Activated naive CD8-positive, alpha-beta T cell treated with anti-CD3 and anti-CD28 coated beads, Interleukin-2, amount 10 ng/mL, durations not matched to agents 7 days and 5 days (primary cell): ENCODE measurements at regions not wholly inside any gene's neighbourhood (a gene's known extent, or its start where the extent isn't known, plus 50 kb on each side); places are given as distances from the start of the nearest gene placed in this dataset.
A peak's percentile ranks its signal among the peaks of the same experiment; 100 is the strongest.

Experiments used
- ATAC-seq: fragments of 150-1000 bp; cut with Tn5 transposase; one replicate; pipeline ENCODE4 v1.10.0; 2021; ENCODE audit warnings: low read depth, moderate library complexity
- POLR2A ChIA-PET: fragments of 350-600 bp; sonication (Branson Sonifier 250); formaldehyde crosslinking; loops from one replicate; lab custom pipeline; 2021; ENCODE audit warnings: antibody characterized with exemption; lab: Charles Lee
- DNase-seq: peaks from one replicate; pipeline ENCODE4 v3.0.0; 2021
- H3K27ac Mint-ChIP-seq: one replicate; pipeline ENCODE4 v1.8.0; 2022; ENCODE audit warnings: mild to moderate bottlenecking, mixed read lengths
- H3K27me3 Mint-ChIP-seq: one replicate; pipeline ENCODE4 v1.8.0; 2022; ENCODE audit warnings: mild to moderate bottlenecking, moderate library complexity, mixed read lengths
- H3K36me3 Mint-ChIP-seq: one replicate; pipeline ENCODE4 v1.8.0; 2021; ENCODE audit warnings: mild to moderate bottlenecking, mixed read lengths
- H3K4me1 Mint-ChIP-seq: one replicate; pipeline ENCODE4 v1.8.0; 2021; ENCODE audit warnings: mixed read lengths
- H3K4me3 Mint-ChIP-seq: one replicate; pipeline ENCODE4 v1.8.0; 2022; ENCODE audit warnings: mild to moderate bottlenecking, moderate library complexity, mixed read lengths
- H3K9me3 Mint-ChIP-seq: one replicate; pipeline ENCODE4 v1.8.0; 2021; ENCODE audit warnings: mixed read lengths

GRCh38 chr12:123063535-123063934, 83.1 kb downstream of the ARL6IP4 start:
- no peak for DNase-seq

GRCh38 chr12:123062681-123063486, 82.4 kb downstream of the ARL6IP4 start:
- ATAC-seq = no peak

More at GRCh38 chr12:123063535-123063934, 83.1 kb downstream of the ARL6IP4 start:
- Mint-ChIP-seq H3K9me3 (no peaks in the 10 kb centered on the region), H3K4me1 (peaks cover 40% of the 10 kb centered on the region), H3K4me3 (no peak overlapping the region), H3K27me3 (no peaks in the 10 kb centered on the region), H3K27ac (peak overlapping the region; percentile 28), H3K36me3 (no peaks in the 10 kb centered on the region)
- POLR2A ChIA-PET = interaction anchor here (1.3 kb wide), 1 partner anchor 12 kb away, joined by 7 read pairs; no protein-coding TSS in a partner anchor
- no peak for ATAC-seq

GRCh38 chr12:123061441-123062205, 81.1 kb downstream of the ARL6IP4 start:
- H3K36me3 Mint-ChIP-seq = no peaks in the 10 kb centered on the region
- no peak overlapping the region for H3K27ac Mint-ChIP-seq
- H3K27me3 Mint-ChIP-seq = no peaks in the 10 kb centered on the region
- H3K9me3 Mint-ChIP-seq = no peaks in the 10 kb centered on the region
- POLR2A ChIA-PET = no interaction called here
- H3K4me3 Mint-ChIP-seq = no peak overlapping the region
- DNase-seq (no peak), ATAC-seq (no peak)
- peaks cover 35% of the 10 kb centered on the region for H3K4me1 Mint-ChIP-seq

More at GRCh38 chr12:123062681-123063486, 82.4 kb downstream of the ARL6IP4 start:
- Mint-ChIP-seq H3K4me3 (no peak overlapping the region), H3K9me3 (no peaks in the 10 kb centered on the region), H3K36me3 (no peaks in the 10 kb centered on the region), H3K4me1 (peaks cover 40% of the 10 kb centered on the region), H3K27me3 (no peaks in the 10 kb centered on the region), H3K27ac (no peak overlapping the region)
- no peak for DNase-seq
- POLR2A ChIA-PET = interaction anchor here (1.3 kb wide), 1 partner anchor 12 kb away, joined by 7 read pairs; no protein-coding TSS in a partner anchor

- no peaks in the 10 kb centered on the region for H3K36me3 Mint-ChIP-seq
- peaks cover 23% of the 10 kb centered on the region for H3K4me1 Mint-ChIP-seq
- POLR2A ChIA-PET = interaction anchor here (1.0 to 2.0 kb wide), 3 partner anchors 16 to 173 kb away, joined by 4 to 7 read pairs (median 5); partner anchors contain the start of genes MPHOSPH9 and MTRFR
- DNase-seq (no peak), ATAC-seq (no peak)
- no peaks in the 10 kb centered on the region for H3K9me3 Mint-ChIP-seq
- H3K4me3 Mint-ChIP-seq = no peak overlapping the region
- no peak overlapping the region for H3K27ac Mint-ChIP-seq
- no peaks in the 10 kb centered on the region for H3K27me3 Mint-ChIP-seq
Measured at GRCh38 chr12:123059500-123059899, 79.0 kb downstream of the ARL6IP4 start.

- H3K27ac Mint-ChIP-seq = no peak overlapping the region
Measured at GRCh38 chr12:123058980-123059379, 78.5 kb downstream of the ARL6IP4 start.

GRCh38 chr12:123058481-123058880, 78.0 kb downstream of the ARL6IP4 start:
- POLR2A ChIA-PET = interaction anchor here (2.0 kb wide), 1 partner anchor 17 kb away, joined by 7 read pairs; no protein-coding TSS in a partner anchor

More at GRCh38 chr12:123058980-123059379, 78.5 kb downstream of the ARL6IP4 start:
- Mint-ChIP-seq H3K27me3 (no peaks in the 10 kb centered on the region), H3K9me3 (no peaks in the 10 kb centered on the region), H3K36me3 (no peaks in the 10 kb centered on the region), H3K4me3 (no peak overlapping the region), H3K4me1 (peaks cover 21% of the 10 kb centered on the region)
- POLR2A ChIA-PET = interaction anchor here (1.1 to 2.0 kb wide), 2 partner anchors 16 to 174 kb away, joined by 4 to 7 read pairs; partner anchors contain the start of genes MPHOSPH9 and MTRFR
- DNase-seq (no peak), ATAC-seq (no peak)

GRCh38 chr12:123057513-123058265, 77.2 kb downstream of the ARL6IP4 start:
- Mint-ChIP-seq H3K36me3 (no peaks in the 10 kb centered on the region), H3K27me3 (no peaks in the 10 kb centered on the region), H3K4me1 (peaks cover 14% of the 10 kb centered on the region), H3K27ac (no peak overlapping the region), H3K9me3 (no peaks in the 10 kb centered on the region), H3K4me3 (no peak overlapping the region)
- POLR2A ChIA-PET = interaction anchor here (2.0 kb wide), 1 partner anchor 18 kb away, joined by 7 read pairs; no protein-coding TSS in a partner anchor
- no peak for DNase-seq
- ATAC-seq = no peak

More at GRCh38 chr12:123058481-123058880, 78.0 kb downstream of the ARL6IP4 start:
- no peak overlapping the region for H3K27ac Mint-ChIP-seq
- H3K27me3 Mint-ChIP-seq = no peaks in the 10 kb centered on the region
- no peak overlapping the region for H3K4me3 Mint-ChIP-seq
- peaks cover 16% of the 10 kb centered on the region for H3K4me1 Mint-ChIP-seq
- DNase-seq (no peak), ATAC-seq (no peak)
- no peaks in the 10 kb centered on the region for H3K36me3 Mint-ChIP-seq
- no peaks in the 10 kb centered on the region for H3K9me3 Mint-ChIP-seq

GRCh38 chr12:123056709-123057108, 76.2 kb downstream of the ARL6IP4 start:
- POLR2A ChIA-PET = interaction anchor here (1.3 kb wide), 1 partner anchor 19 kb away, joined by 6 read pairs; no protein-coding TSS in a partner anchor
- Mint-ChIP-seq H3K36me3 (no peaks in the 10 kb centered on the region), H3K4me3 (no peak overlapping the region), H3K27me3 (no peaks in the 10 kb centered on the region), H3K27ac (no peak overlapping the region), H3K4me1 (peaks cover 11% of the 10 kb centered on the region), H3K9me3 (no peaks in the 10 kb centered on the region)
- DNase-seq = no peak
- ATAC-seq = no peak

GRCh38 chr12:123056053-123056452, 75.6 kb downstream of the ARL6IP4 start:
- Mint-ChIP-seq H3K4me1 (peaks cover 14% of the 10 kb centered on the region), H3K4me3 (no peak overlapping the region), H3K27ac (no peak overlapping the region), H3K36me3 (no peaks in the 10 kb centered on the region), H3K9me3 (no peaks in the 10 kb centered on the region), H3K27me3 (no peaks in the 10 kb centered on the region)
- no peak for ATAC-seq
- POLR2A ChIA-PET = interaction anchor here (1.3 kb wide), 1 partner anchor 19 kb away, joined by 6 read pairs; no protein-coding TSS in a partner anchor
- DNase-seq = no peak

GRCh38 chr12:123055281-123055766, 74.8 kb downstream of the ARL6IP4 start:
- ATAC-seq = no peak
- peaks cover 18% of the 10 kb centered on the region for H3K4me1 Mint-ChIP-seq
- no peaks in the 10 kb centered on the region for H3K27me3 Mint-ChIP-seq
- H3K4me3 Mint-ChIP-seq = no peak overlapping the region
- DNase-seq = no peak
- H3K36me3 Mint-ChIP-seq = no peaks in the 10 kb centered on the region
- POLR2A ChIA-PET = interaction anchor here (1.0 kb wide), 1 partner anchor 20 kb away, joined by 3 read pairs; no protein-coding TSS in a partner anchor
- H3K27ac Mint-ChIP-seq = no peak overlapping the region
- no peaks in the 10 kb centered on the region for H3K9me3 Mint-ChIP-seq

- DNase-seq (no peak), ATAC-seq (no peak)
- no peak overlapping the region for H3K27ac Mint-ChIP-seq
- POLR2A ChIA-PET = no interaction called here
- H3K9me3 Mint-ChIP-seq = no peaks in the 10 kb centered on the region
- H3K4me3 Mint-ChIP-seq = no peak overlapping the region
- H3K4me1 Mint-ChIP-seq = peaks cover 14% of the 10 kb centered on the region
- no peaks in the 10 kb centered on the region for H3K36me3 Mint-ChIP-seq
- H3K27me3 Mint-ChIP-seq = no peaks in the 10 kb centered on the region
Measured at GRCh38 chr12:123054371-123054770, 73.9 kb downstream of the ARL6IP4 start.

GRCh38 chr12:123051556-123051955, 71.1 kb downstream of the ARL6IP4 start:
- H3K27me3 Mint-ChIP-seq = no peaks in the 10 kb centered on the region
- DNase-seq = no peak
- POLR2A ChIA-PET = interaction anchor here (1.7 kb wide), 1 partner anchor 23 kb away, joined by 4 read pairs; no protein-coding TSS in a partner anchor
- no peak for ATAC-seq
- H3K9me3 Mint-ChIP-seq = no peaks in the 10 kb centered on the region
- H3K36me3 Mint-ChIP-seq = peaks cover 2% of the 10 kb centered on the region
- H3K4me1 Mint-ChIP-seq = peaks cover 14% of the 10 kb centered on the region
- H3K27ac Mint-ChIP-seq = no peak overlapping the region
- no peak overlapping the region for H3K4me3 Mint-ChIP-seq
